H1 (cell line): ENCODE measurements at regions not wholly inside any gene's neighbourhood (a gene's known extent, or its start where the extent isn't known, plus 50 kb on each side); places are given as distances from the start of the nearest gene placed in this dataset.

Experiments
- CTCF ChIA-PET: fragments of 300-600 bp; sonication (Branson Sonifier 250); formaldehyde crosslinking; loops from one replicate; lab custom pipeline; 2021; ENCODE audit not compliant: partially characterized antibody; lab: Charles Lee
- POLR2A ChIA-PET: fragments of 300-600 bp; sonication (Branson Sonifier 250); formaldehyde crosslinking; loops from one replicate; lab custom pipeline; 2021; ENCODE audit warnings: inconsistent platforms; ENCODE audit not compliant: partially characterized antibody; lab: Charles Lee
- DNase-seq, 2 experiments: peaks; one replicate each; pipeline versions ENCODE4 v3.0.0 to v3.0.0-alpha.2; 2010 to 2022; ENCODE audit warnings: low spot score in 2 of 2, low read depth in 1 of 2, mixed read lengths in 1 of 2
- FAIRE-seq: peaks from 2 replicates; lab custom pipeline; 2011; peaks lifted over from hg19 to GRCh38; lab: Jason Lieb, UNC
- H2AFZ ChIP-seq: 2 replicates; pipeline ENCODE4 v1.8.1; 2012; ENCODE audit warnings: low read length, inconsistent platforms
- H2AK5ac ChIP-seq: 2 replicates; pipeline ENCODE4 v1.6.1; 2013; ENCODE audit warnings: low read depth, low read length
- H2BK120ac ChIP-seq: replicated peaks from 2 replicates; pipeline ENCODE3; 2013; ENCODE audit warnings: low read depth, low read length, inconsistent platforms
- H2BK12ac ChIP-seq: 2 replicates; pipeline ENCODE4 v1.6.1; 2013; ENCODE audit warnings: low read depth, low read length
- H2BK15ac ChIP-seq: 2 replicates; pipeline ENCODE4 v1.6.1; 2013; ENCODE audit warnings: low read length
- H2BK20ac ChIP-seq: 2 replicates; pipeline ENCODE4 v1.6.1; 2013; ENCODE audit warnings: low read length
- H2BK5ac ChIP-seq: 2 replicates; pipeline ENCODE4 v1.6.1; 2013; ENCODE audit warnings: low read depth, low read length
- H3K14ac ChIP-seq: 2 replicates; pipeline ENCODE4 v1.6.1; 2013; ENCODE audit warnings: inconsistent platforms; ENCODE audit not compliant: insufficient read length
- H3K18ac ChIP-seq: 2 replicates; pipeline ENCODE4 v1.6.1; 2013; ENCODE audit warnings: low read length; ENCODE audit errors: extremely low read depth
- H3K23ac ChIP-seq: 2 replicates; pipeline ENCODE4 v1.6.1; 2013; ENCODE audit warnings: inconsistent platforms; ENCODE audit not compliant: insufficient read length
- H3K23me2 ChIP-seq: 2 replicates; pipeline ENCODE4 v1.6.1; 2013; ENCODE audit warnings: low read depth, low read length
- H3K27ac ChIP-seq: 2 replicates; pipeline ENCODE4 v1.6.1; 2011; ENCODE audit warnings: low read depth, low read length, inconsistent platforms
- H3K27me3 ChIP-seq, 4 experiments: replicated peaks in 1 of 4; 1 replicate in 1 of 4; 2 replicates in 3 of 4; pipeline versions ENCODE4 v1.6.1 to v1.8.1; 2011 to 2013; ENCODE audit warnings: low read length in 3 of 4, mild to moderate bottlenecking in 3 of 4, inconsistent platforms in 2 of 4, mixed read lengths in 2 of 4, moderate library complexity in 1 of 4; ENCODE audit not compliant: control insufficient read depth in 3 of 4, insufficient read depth in 3 of 4; ENCODE audit errors: extremely low read depth in 1 of 4
- H3K36me3 ChIP-seq, 4 experiments: 2 replicates each; pipeline versions ENCODE4 v1.6.1 to v1.8.1; 2011 to 2013; ENCODE audit warnings: mild to moderate bottlenecking in 4 of 4, low read length in 3 of 4, moderate library complexity in 2 of 4, control low read depth in 1 of 4, inconsistent platforms in 1 of 4; ENCODE audit not compliant: insufficient read depth in 4 of 4, control insufficient read depth in 2 of 4
- H3K4ac ChIP-seq: replicated peaks from 2 replicates; pipeline ENCODE3; 2013; ENCODE audit warnings: low read length, low read depth, mixed read lengths, inconsistent platforms; ENCODE audit not compliant: insufficient read length
- H3K4me1 ChIP-seq, 4 experiments: replicated peaks in 1 of 4; 1 replicate in 1 of 4; 2 replicates in 3 of 4; pipeline versions ENCODE4 v1.6.1 to v1.8.1; 2011 to 2013; ENCODE audit warnings: low read length in 3 of 4, inconsistent platforms in 2 of 4, mixed read lengths in 1 of 4; ENCODE audit not compliant: insufficient read depth in 4 of 4, control insufficient read depth in 3 of 4
- H3K4me2 ChIP-seq, 2 experiments: 2 replicates each; pipeline versions ENCODE4 v1.6.1 to v1.8.1; 2011 to 2013; ENCODE audit warnings: low read depth in 2 of 2, low read length in 2 of 2, control low read depth in 1 of 2, inconsistent platforms in 1 of 2, mild to moderate bottlenecking in 1 of 2; ENCODE audit not compliant: insufficient read depth in 1 of 2
- H3K4me3 ChIP-seq, 4 experiments: fragments of 200-600, 300-600 bp in 1 of 4; sonication (generic), shearing (Covaris generic), sonication (Bioruptor Twin) in 1 of 4; 2 replicates each; pipeline versions ENCODE4 v1.5.1 to v1.8.1; 2011 to 2016; ENCODE audit warnings: low read length in 4 of 4, low read depth in 3 of 4, control low read depth in 2 of 4, inconsistent platforms in 2 of 4, mild to moderate bottlenecking in 2 of 4, mixed read lengths in 1 of 4, moderate library complexity in 1 of 4; ENCODE audit not compliant: insufficient read depth in 2 of 4; ENCODE audit errors: extremely low read depth in 1 of 4
- H3K56ac ChIP-seq: replicated peaks from 2 replicates; pipeline ENCODE3; 2013; ENCODE audit warnings: low read depth, mild to moderate bottlenecking, mixed read lengths, low read length, inconsistent platforms; ENCODE audit not compliant: insufficient read length
- H3K79me1 ChIP-seq: 2 replicates; pipeline ENCODE4 v1.6.1; 2013; ENCODE audit warnings: low read depth, low read length, control low read depth
- H3K79me2 ChIP-seq, 2 experiments: 2 replicates each; pipeline versions ENCODE4 v1.6.1 to v1.8.1; 2012 to 2013; ENCODE audit warnings: low read length in 2 of 2, mild to moderate bottlenecking in 2 of 2, inconsistent platforms in 1 of 2; ENCODE audit not compliant: insufficient read depth in 2 of 2, control insufficient read depth in 1 of 2
- H3K9ac ChIP-seq, 4 experiments: replicated peaks in 1 of 4; 1 replicate in 1 of 4; 2 replicates in 3 of 4; pipeline versions ENCODE4 v1.6.1 to v1.8.1; 2011 to 2013; ENCODE audit warnings: low read depth in 3 of 4, low read length in 3 of 4, control low read depth in 2 of 4, mild to moderate bottlenecking in 2 of 4, moderate library complexity in 2 of 4, inconsistent platforms in 1 of 4; ENCODE audit errors: extremely low read depth in 1 of 4
- H3K9me3 ChIP-seq, 2 experiments: 2 replicates each; pipeline versions ENCODE4 v1.6.1 to v1.8.1; 2012 to 2013; ENCODE audit warnings: mild to moderate bottlenecking in 2 of 2, moderate library complexity in 2 of 2, control low read depth in 1 of 2, inconsistent platforms in 1 of 2, low read depth in 1 of 2, low read length in 1 of 2, mixed read lengths in 1 of 2; ENCODE audit not compliant: insufficient read depth in 2 of 2
- H4K20me1 ChIP-seq, 2 experiments: replicated peaks in 1 of 2; 2 replicates each; pipeline versions ENCODE3 to v1.8.1; 2011 to 2013; ENCODE audit warnings: inconsistent platforms in 2 of 2, low read length in 2 of 2, mild to moderate bottlenecking in 1 of 2; ENCODE audit not compliant: insufficient read depth in 2 of 2, control insufficient read depth in 1 of 2
- H4K5ac ChIP-seq: 2 replicates; pipeline ENCODE4 v1.6.1; 2013; ENCODE audit warnings: low read length, low read depth, mixed read lengths, inconsistent platforms; ENCODE audit not compliant: insufficient read length
- H4K8ac ChIP-seq: 2 replicates; pipeline ENCODE4 v1.8.0; 2013; ENCODE audit warnings: mild to moderate bottlenecking, moderate library complexity, low read length, inconsistent platforms; ENCODE audit not compliant: insufficient read depth; ENCODE audit errors: extremely low read depth
- H4K91ac ChIP-seq: replicated peaks from 2 replicates; pipeline ENCODE3; 2013; ENCODE audit warnings: low read length, mixed read lengths, inconsistent platforms; ENCODE audit not compliant: insufficient read length
- EZH2 ChIP-seq: fragments of 200-600 bp; sonication (generic); IDR thresholded peaks from 2 replicates; pipeline ENCODE4 v1.7.1; 2012; ENCODE audit warnings: low read depth, mild to moderate bottlenecking, moderate library complexity, low read length, inconsistent platforms; ENCODE audit not compliant: severe bottlenecking
- JUND ChIP-seq: IDR thresholded peaks from 2 replicates; pipeline ENCODE4 v1.6.1; 2011; ENCODE audit warnings: mild to moderate bottlenecking, improper control_type of control experiment, low read length
- NRF1 ChIP-seq: IDR thresholded peaks from 2 replicates; pipeline ENCODE4 v1.6.1; 2011; ENCODE audit warnings: mild to moderate bottlenecking, low read depth, low read length, improper control_type of control experiment
- RAD21 ChIP-seq, 2 experiments: IDR thresholded peaks in 1 of 2; conservative IDR thresholded peaks in 1 of 2; 2 replicates each; pipeline ENCODE4 v1.6.1; 2011; ENCODE audit warnings: low read depth in 2 of 2, low read length in 2 of 2, improper control_type of control experiment in 1 of 2, inconsistent platforms in 1 of 2, mild to moderate bottlenecking in 1 of 2, moderate library complexity in 1 of 2
- TCF12 ChIP-seq: IDR thresholded peaks from 2 replicates; pipeline ENCODE4 v1.6.1; 2011; ENCODE audit warnings: low read depth, mild to moderate bottlenecking, low read length
- WGBS, 2 experiments: shearing (Covaris generic) in 1 of 2; methylation state at CpG; one replicate each; pipeline versions ENCODE4 v1.1.6 to v1.1.7; 2013 to 2015; ENCODE audit warnings: low lambda C conversion rate in 2 of 2, mixed read lengths in 2 of 2, inconsistent platforms in 1 of 2, low coverage in 1 of 2, missing lambda C conversion rate in 1 of 2; ENCODE audit not compliant: insufficient replicate concordance in 2 of 2, insufficient coverage in 1 of 2, insufficient read length in 1 of 2; ENCODE audit errors: extremely low coverage in 1 of 2, missing lambda C conversion rate in 1 of 2; 5-methylcytosine and 5-hydroxymethylcytosine counted together

GRCh38 chr16:26510924-26511323, 555.8 kb upstream of the C16orf82 start:
- H3K27me3 ChIP-seq: no peaks in the 10 kb centered on the region
- H3K18ac ChIP-seq: no peak overlapping the region
- H2BK20ac ChIP-seq: no peak overlapping the region
- no peak for FAIRE-seq
- no peak overlapping the region for H3K56ac ChIP-seq
- no peak overlapping the region for H2BK5ac ChIP-seq
- no peak overlapping the region for H3K4me2 ChIP-seq
- H4K91ac ChIP-seq: no peak overlapping the region
- H2BK120ac ChIP-seq: no peak overlapping the region
- H2AK5ac ChIP-seq: no peak overlapping the region
- H3K4me3 ChIP-seq: no peak overlapping the region
- H2BK12ac ChIP-seq: no peak overlapping the region
- H2BK15ac ChIP-seq: no peak overlapping the region
- 79% methylated on average over 1 of the region's 1 CpG; no CpG with 5 or more reads in 1 of the 2 experiments for WGBS, 2 experiments
- no peaks in the 10 kb centered on the region for H3K9me3 ChIP-seq
- H3K27ac ChIP-seq: no peak overlapping the region
- H3K23me2 ChIP-seq: no peaks in the 10 kb centered on the region
- ChIA-PET POLR2A (no interaction called here), CTCF (interaction anchor here (1.3 to 1.4 kb wide), 2 partner anchors 14 to 58 kb away, joined by 4 read pairs; no protein-coding TSS in a partner anchor)
- TF ChIP-seq JUND (no peak), EZH2 (no peak), NRF1 (no peak), RAD21 (IDR thresholded peaks at IDR 0.05 in 1 of 2, conservative IDR thresholded peaks at IDR 0.05 in 1 of 2; ENCODE audit: low read depth in 2 of 2, low read length in 2 of 2) (no peak), TCF12 (no peak)
- H4K8ac ChIP-seq: no peak overlapping the region
- H3K36me3 ChIP-seq: no peaks in the 10 kb centered on the region
- H2AFZ ChIP-seq: no peak overlapping the region
- no peak for DNase-seq
- no peaks in the 10 kb centered on the region for H3K79me2 ChIP-seq
- peaks cover 0 to 2% (median 0%) of the 10 kb centered on the region in 4 experiments; a peak in 1 of 7 replicates for H3K4me1 ChIP-seq
- H3K23ac ChIP-seq: no peak overlapping the region
- H3K9ac ChIP-seq: no peak overlapping the region
- no peak overlapping the region for H4K5ac ChIP-seq
- no peak overlapping the region for H3K14ac ChIP-seq
- H4K20me1 ChIP-seq: no peaks in the 10 kb centered on the region
- H3K79me1 ChIP-seq: no peaks in the 10 kb centered on the region
- H3K4ac ChIP-seq: no peak overlapping the region
